Hematopoietic multipotent progenitor cell treated with erythropoietin and hydrocortisone succinate and interleukin-3 and kit ligand, for 6 days (in vitro differentiated cells): ENCODE measurements at regions not wholly inside any gene's neighbourhood (a gene's known extent, or its start where the extent isn't known, plus 50 kb on each side); places are given as distances from the start of the nearest gene placed in this dataset.

Source experiments
- DNase-seq: peaks from one replicate; pipeline ENCODE4 v3.0.0-alpha.2; 2015

DNA sequence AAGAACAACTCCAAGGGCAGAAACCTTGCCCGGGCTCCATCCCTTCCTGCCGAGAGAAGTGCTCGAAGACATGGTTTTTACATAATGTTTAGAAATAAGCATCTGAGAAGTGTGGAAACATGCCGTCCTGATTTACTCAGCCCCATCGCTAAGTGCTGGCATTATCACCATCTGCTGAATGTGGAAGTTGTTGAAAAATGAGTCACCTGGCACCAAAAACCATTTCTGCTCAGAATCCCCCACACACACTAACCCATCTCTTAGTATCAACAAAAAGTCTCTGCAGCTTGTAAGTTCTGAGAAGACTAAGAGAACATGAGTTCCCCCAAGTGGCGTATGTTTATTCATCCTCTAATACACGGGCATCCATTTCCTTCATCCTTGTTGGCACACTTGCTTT, 51.0 kb upstream of the ARL8B start:
- DNase-seq: no peak

DNA sequence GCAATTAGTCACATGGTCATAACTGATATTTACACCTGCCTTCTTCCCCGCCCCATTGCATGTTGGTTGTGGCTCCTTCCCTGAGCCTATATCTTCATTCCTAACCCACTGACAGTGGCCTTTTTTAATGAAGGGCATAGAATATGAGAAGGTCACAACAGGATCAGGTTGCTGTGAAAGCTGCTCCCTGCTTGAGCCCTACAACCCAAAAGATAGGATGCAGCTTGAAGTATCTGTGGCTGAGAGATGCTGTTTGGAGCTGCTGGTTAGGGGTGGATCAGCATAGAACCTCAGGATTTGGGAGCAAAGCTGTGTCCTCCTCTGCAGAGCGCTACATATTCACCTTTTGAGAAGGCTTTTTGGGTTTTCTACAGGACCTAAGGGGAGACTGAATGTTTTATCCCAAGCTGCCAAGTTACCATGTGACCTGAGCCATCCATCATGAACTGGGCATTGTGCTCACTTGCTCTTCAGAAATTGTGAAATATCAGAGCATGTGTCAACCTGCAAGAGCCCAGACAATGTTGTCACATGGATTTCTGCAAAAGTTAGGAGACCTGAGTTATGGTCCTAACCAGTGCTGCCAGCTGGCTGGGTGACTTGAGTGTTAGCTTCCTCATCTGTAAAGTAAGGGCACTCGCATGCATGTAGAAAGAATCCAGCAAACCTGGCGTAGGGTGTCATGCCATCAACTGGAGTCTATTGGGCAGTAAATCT, 49.8 kb upstream of the ARL8B start:
- DNase-seq: no peak
